ENCODE measurements at regions not wholly inside any gene's neighbourhood (a gene's known extent, or its start where the extent isn't known, plus 50 kb on each side); places are given as distances from the start of the nearest gene placed in this dataset.

GRCh38 chr19:30316000-30316491, 56.1 kb upstream of the ZNF536 start:
- Histone ChIP-seq H3K9me3 (peaks cover 0 to 10% (median 0%) of the 10 kb centered on the region in 12 donors), H3K36me3 (no peaks in the 10 kb centered on the region), H3K4me3 (no peak overlapping the region), H3K27ac (no peak overlapping the region), H3K4me1 (no peaks in the 10 kb centered on the region), H3K27me3 (peaks cover 0 to 5% (median 0%) of the 10 kb centered on the region in 9 donors)
- intact Hi-C loops (cut with DNase I): no loop called here
- 94 to 98% (median 96%) methylated on average over 4 of the region's 4 CpGs for WGBS, 4 donors
- DNase-seq: no peak
- ATAC-seq: no peak
- TF ChIP-seq POLR2A (IDR thresholded peaks at IDR 0.05): no peak
- TF ChIP-seq, protein P1, sequence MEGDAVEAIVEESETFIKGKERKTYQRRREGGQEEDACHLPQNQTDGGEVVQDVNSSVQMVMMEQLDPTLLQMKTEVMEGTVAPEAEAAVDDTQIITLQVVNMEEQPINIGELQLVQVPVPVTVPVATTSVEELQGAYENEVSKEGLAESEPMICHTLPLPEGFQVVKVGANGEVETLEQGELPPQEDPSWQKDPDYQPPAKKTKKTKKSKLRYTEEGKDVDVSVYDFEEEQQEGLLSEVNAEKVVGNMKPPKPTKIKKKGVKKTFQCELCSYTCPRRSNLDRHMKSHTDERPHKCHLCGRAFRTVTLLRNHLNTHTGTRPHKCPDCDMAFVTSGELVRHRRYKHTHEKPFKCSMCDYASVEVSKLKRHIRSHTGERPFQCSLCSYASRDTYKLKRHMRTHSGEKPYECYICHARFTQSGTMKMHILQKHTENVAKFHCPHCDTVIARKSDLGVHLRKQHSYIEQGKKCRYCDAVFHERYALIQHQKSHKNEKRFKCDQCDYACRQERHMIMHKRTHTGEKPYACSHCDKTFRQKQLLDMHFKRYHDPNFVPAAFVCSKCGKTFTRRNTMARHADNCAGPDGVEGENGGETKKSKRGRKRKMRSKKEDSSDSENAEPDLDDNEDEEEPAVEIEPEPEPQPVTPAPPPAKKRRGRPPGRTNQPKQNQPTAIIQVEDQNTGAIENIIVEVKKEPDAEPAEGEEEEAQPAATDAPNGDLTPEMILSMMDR (IDR thresholded peaks at IDR 0.05): no peak

DNA sequence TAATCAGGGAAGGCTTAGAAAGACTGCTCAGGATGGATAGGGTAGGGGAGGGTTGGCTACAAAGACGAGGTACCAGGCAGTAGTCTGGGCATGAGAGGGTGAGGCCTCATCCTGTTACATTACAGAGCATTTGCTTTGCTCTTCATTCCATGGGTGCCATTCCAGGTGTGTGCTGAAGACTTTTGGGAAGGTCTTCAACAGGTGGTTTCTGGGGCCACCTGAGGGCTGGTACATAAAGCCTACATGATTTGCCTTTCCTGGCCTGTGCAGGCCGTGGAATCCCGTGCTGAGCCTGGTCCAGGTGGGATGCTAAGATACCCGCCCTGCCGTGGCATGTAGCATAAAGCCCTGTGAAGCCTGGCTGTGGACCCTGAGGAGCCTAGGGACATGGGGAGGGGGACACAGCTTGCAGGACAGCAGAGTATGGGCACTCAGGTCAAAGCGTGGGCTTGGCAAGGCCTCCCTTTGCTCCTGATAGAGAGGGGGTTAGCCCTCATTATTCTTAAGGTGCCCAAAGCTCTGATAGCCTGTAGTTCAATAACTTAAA, 55.6 kb upstream of the ZNF536 start:
- peaks cover 0 to 10% (median 0%) of the 10 kb centered on the region in 12 donors for H3K9me3 ChIP-seq
- ATAC-seq: no peak
- no peaks in the 10 kb centered on the region for H3K36me3 ChIP-seq
- no peak overlapping the region for H3K4me3 ChIP-seq
- intact Hi-C loops (cut with DNase I): no loop called here
- peaks cover 0 to 5% (median 0%) of the 10 kb centered on the region in 9 donors for H3K27me3 ChIP-seq
- WGBS, 4 donors: 83 to 86% (median 85%) methylated on average over 4 to 6 of the region's 6 CpGs
- no peak for TF ChIP-seq POLR2A (IDR thresholded peaks at IDR 0.05)
- TF ChIP-seq, protein P1 (IDR thresholded peaks at IDR 0.05): no peak
- no peak overlapping the region for H3K27ac ChIP-seq
- no peak for DNase-seq
- H3K4me1 ChIP-seq: no peaks in the 10 kb centered on the region

- Histone ChIP-seq H3K36me3 (no peaks in the 10 kb centered on the region), H3K4me1 (no peaks in the 10 kb centered on the region), H3K27me3 (peaks cover 0 to 5% (median 0%) of the 10 kb centered on the region in 9 donors), H3K4me3 (no peak overlapping the region), H3K9me3 (peaks cover 0 to 10% (median 0%) of the 10 kb centered on the region in 12 donors), H3K27ac (no peak overlapping the region)
- DNase-seq (no peak), ATAC-seq (no peak)
- 81 to 90% (median 87%) methylated on average over 7 of the region's 7 CpGs for WGBS, 4 donors
- TF ChIP-seq, protein P1 (IDR thresholded peaks at IDR 0.05): no peak
- TF ChIP-seq POLR2A (IDR thresholded peaks at IDR 0.05): no peak
- intact Hi-C loops (cut with DNase I): no loop called here
Measured at GRCh38 chr19:30317403-30317802, 54.8 kb upstream of the ZNF536 start.

DNA sequence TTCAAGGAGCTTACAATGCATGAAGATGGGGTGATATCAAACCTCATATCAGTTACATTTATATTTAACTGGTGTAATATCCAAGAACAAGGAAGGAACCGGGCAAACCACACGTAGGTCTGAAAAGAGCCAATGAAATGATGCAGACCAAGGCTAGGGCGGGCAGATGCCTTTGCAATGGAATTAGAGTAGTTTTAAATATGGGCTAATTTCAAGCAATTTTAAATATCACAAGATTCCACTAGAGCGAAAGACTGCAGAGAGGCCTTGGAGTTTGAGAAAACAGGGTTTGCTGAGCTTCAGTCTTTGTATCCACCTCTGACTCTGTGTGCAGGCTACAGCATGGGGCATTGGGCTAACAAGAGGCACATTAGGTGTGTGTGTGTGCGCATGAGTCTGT, 53.9 kb upstream of the ZNF536 start:
- Histone ChIP-seq H3K9me3 (peaks cover 0 to 10% (median 0%) of the 10 kb centered on the region in 12 donors), H3K36me3 (no peaks in the 10 kb centered on the region), H3K4me3 (no peak overlapping the region), H3K27ac (no peak overlapping the region), H3K27me3 (peaks cover 0 to 5% (median 0%) of the 10 kb centered on the region in 9 donors), H3K4me1 (no peaks in the 10 kb centered on the region)
- DNase-seq: no peak
- intact Hi-C loops (cut with DNase I): no loop called here
- no peak for ATAC-seq
- TF ChIP-seq POLR2A (IDR thresholded peaks at IDR 0.05): no peak
- WGBS, 4 donors: 89 to 99% (median 91%) methylated on average over 5 of the region's 5 CpGs

- no peak for ATAC-seq
- intact Hi-C loops (cut with DNase I): no loop called here
- no peak overlapping the region for H3K4me3 ChIP-seq
- no peak for DNase-seq
- no peaks in the 10 kb centered on the region for H3K36me3 ChIP-seq
- H3K4me1 ChIP-seq: no peaks in the 10 kb centered on the region
- H3K27me3 ChIP-seq: peaks cover 0 to 5% (median 0%) of the 10 kb centered on the region in 9 donors
- TF ChIP-seq, protein P1 (IDR thresholded peaks at IDR 0.05): no peak
- no peak for TF ChIP-seq POLR2A (IDR thresholded peaks at IDR 0.05)
- no peak overlapping the region for H3K27ac ChIP-seq
- peaks cover 0 to 10% (median 0%) of the 10 kb centered on the region in 12 donors for H3K9me3 ChIP-seq
- 83 to 88% (median 86%) methylated on average over 11 of the region's 11 CpGs for whole genome bisulfite sequencing, 4 donors
Measured at GRCh38 chr19:30318936-30319335, 53.2 kb upstream of the ZNF536 start.

Data from heart left ventricle (tissue), 16 donors.